Suprapubic skin (tissue), 4 donors: ENCODE measurements at regions not wholly inside any gene's neighbourhood (a gene's known extent, or its start where the extent isn't known, plus 50 kb on each side); places are given as distances from the start of the nearest gene placed in this dataset.

Experiments
- EP300 ChIP-seq: sonication (generic); formaldehyde crosslinking; IDR thresholded peaks from one replicate; pipeline ENCODE4 v1.6.1; 2017; ENCODE audit warnings: antibody characterized with exemption
- POLR2A ChIP-seq, 2 donors: fragments of 450-650 bp; IDR thresholded peaks; one replicate each; pipeline ENCODE4 v1.6.1; 2017; ENCODE audit warnings: antibody characterized with exemption in 2 of 2, mild to moderate bottlenecking in 2 of 2, moderate library complexity in 2 of 2
- POLR2AphosphoS5 ChIP-seq, 3 donors: sonication (generic); formaldehyde crosslinking; IDR thresholded peaks; one replicate each; pipeline ENCODE4 v1.6.1; 2017; ENCODE audit warnings: antibody characterized with exemption in 3 of 3
- TF ChIP-seq, protein P1 (sequence below), 2 donors: fragments of 200-600 bp in 1 of 2; fragments of 450-650 bp in 1 of 2; sonication (generic) in 1 of 2; IDR thresholded peaks; one replicate each; pipeline ENCODE4 v1.5.1; 2016 to 2019; ENCODE audit warnings: antibody characterized with exemption in 2 of 2, mild to moderate bottlenecking in 1 of 2, moderate library complexity in 1 of 2

DNA sequence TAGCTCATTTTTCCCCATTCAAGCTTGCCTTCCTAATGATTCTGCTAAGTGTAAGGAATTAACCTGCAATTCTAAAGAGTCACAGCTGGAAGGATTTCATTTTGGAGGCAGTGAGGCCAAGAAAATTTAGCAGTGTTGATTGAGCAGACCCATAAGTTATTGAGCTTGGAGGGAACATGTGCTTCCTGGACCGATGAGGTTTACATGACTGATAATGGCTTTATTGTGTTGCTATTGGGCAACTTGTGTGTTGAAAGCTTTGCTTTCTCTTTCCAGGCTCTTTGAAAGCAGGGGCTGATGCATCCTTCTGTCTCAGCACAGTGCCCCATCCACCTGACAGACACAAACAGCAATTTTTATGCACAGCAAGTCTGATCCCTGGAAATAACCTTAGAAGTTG lies 398.9 kb upstream of the PCSK5 start:
- TF ChIP-seq EP300: no peak
- TF ChIP-seq, protein P1, sequence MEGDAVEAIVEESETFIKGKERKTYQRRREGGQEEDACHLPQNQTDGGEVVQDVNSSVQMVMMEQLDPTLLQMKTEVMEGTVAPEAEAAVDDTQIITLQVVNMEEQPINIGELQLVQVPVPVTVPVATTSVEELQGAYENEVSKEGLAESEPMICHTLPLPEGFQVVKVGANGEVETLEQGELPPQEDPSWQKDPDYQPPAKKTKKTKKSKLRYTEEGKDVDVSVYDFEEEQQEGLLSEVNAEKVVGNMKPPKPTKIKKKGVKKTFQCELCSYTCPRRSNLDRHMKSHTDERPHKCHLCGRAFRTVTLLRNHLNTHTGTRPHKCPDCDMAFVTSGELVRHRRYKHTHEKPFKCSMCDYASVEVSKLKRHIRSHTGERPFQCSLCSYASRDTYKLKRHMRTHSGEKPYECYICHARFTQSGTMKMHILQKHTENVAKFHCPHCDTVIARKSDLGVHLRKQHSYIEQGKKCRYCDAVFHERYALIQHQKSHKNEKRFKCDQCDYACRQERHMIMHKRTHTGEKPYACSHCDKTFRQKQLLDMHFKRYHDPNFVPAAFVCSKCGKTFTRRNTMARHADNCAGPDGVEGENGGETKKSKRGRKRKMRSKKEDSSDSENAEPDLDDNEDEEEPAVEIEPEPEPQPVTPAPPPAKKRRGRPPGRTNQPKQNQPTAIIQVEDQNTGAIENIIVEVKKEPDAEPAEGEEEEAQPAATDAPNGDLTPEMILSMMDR (IDR thresholded peaks at IDR 0.05): no peak
- TF ChIP-seq POLR2A (IDR thresholded peaks at IDR 0.05): no peak
- TF ChIP-seq POLR2AphosphoS5 (IDR thresholded peaks at IDR 0.05): peak in 1 of 3 donors; percentile 19
